NCI-H1092 treated with DMSO at 0.1 percent for 48 hours (cell line): ENCODE measurements at regions not wholly inside any gene's neighbourhood (a gene's known extent, or its start where the extent isn't known, plus 50 kb on each side); places are given as distances from the start of the nearest gene placed in this dataset.
"Not testable (repeated sequence)": the region's sequence is repeated elsewhere in the genome, so short reads cannot be mapped to it uniquely, and the experiment has no call there.

Experiments
- DNase-seq: peaks from one replicate; lab custom pipeline; 2025; lab: John Stamatoyannopoulos, UW

DNA sequence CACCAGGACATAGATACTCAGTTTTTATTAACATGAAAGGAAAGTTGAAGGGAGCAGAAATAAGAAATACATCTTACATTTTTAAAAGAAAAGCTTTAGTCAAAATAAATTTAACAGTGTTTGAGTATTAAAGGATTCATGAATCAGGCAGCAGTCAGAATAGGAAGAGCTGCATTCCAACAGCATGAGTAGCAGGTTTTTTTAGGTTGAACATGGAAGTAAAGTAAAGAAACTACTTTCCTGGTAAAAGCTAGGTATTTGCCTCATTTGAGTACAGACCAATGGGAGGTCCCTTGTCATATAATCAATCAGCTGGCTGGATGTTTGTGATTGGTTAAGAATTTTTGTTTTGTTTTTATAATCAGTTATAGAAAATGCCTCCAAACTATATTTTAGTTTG lies 645.9 kb upstream of the INTU start:
- DNase-seq: no peak

DNA sequence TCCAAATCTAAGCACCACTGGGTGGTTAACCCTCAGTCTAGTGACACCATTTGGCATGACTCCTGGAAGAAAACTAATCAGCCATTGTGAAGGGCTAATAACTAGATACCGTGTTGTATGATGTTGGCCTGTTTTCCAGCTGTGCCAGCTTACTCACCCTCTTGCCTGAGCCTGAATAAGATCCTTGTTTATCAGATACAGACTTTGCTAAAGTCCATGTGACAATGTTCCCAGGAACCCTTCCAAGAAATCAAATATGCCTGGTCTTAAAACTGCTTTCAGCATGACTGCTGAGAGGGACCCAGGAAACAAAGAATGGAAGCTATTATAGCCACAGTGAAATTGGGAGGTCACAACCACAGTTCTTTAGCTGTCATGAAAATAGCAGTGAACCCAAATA lies 640.8 kb upstream of the INTU start:
- DNase-seq: peak; percentile 15

DNA sequence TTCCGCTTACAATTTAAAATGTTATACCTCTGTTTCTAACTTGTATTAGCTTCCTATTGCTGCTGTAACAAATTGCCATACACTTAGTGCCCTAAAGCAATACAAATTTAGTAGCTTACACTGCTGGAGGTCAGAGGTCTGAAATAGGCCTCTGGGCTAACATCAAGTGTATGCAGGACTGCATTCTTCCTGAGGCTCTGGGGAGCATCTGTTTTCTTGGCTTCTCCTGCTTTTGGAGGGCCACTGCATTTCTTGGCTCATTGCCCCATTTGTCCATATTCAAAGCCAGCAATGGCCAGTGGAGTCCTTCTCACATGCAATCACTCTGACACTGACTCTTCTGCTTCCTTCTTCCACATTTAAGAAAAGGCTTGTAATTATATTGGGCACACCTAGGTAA lies 639.8 kb upstream of the INTU start:
- DNase-seq: no peak

DNA sequence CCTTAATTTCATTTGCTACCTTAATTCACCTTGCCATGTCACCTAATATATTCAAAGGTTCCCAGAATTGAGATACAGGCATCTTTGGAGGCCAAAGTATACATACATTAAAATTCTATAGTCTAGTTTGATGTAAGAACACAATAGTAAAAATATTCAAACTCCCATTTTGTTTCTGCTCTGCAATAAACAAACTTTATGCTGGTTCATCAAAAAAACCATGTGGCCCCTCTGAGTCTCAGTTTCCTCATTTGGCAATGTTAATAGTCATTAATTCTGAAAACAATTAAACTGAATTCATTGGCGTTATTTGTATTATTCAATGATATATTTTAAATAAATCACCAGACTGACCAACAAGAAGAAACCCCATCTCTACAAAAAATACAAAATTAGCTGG lies 639.4 kb upstream of the INTU start:
- no peak for DNase-seq

DNA sequence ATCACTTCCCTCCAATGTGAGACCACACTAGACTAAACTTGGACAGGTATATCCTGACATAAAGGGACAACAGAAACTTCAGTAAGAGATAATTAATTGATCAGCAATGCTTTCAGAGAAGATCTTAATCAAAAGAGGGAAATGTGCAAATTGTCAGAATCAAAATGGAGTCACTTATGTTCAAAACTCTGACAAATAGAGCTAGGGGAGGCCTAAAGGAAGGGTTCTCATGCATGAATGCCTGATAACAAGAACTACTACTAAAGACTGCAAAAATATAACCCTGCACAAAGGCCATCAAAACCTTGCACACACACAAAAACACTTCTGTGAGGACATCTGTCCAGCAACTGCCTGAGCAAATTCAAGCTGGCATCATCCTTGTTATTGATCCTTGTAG lies 637.5 kb upstream of the INTU start:
- DNase-seq: no peak

DNA sequence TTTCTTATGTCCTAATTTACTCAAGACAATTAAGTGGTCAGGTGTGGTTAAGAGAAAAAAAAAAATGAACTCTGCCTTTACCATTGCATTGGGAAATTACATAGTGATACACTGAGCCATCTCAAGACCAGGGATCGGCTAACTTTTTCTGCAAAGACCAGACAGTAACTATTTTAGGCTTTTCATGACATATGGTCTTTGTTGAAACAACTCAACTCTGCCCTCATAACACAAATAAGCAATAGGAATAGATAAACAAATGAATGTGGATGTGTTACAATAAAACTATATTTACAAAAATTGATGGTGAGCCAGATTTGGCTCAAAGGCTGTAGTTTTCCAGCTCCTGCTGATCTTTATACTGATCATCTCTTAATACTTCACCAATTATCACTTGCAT lies 632.6 kb upstream of the INTU start:
- no peak for DNase-seq

DNA sequence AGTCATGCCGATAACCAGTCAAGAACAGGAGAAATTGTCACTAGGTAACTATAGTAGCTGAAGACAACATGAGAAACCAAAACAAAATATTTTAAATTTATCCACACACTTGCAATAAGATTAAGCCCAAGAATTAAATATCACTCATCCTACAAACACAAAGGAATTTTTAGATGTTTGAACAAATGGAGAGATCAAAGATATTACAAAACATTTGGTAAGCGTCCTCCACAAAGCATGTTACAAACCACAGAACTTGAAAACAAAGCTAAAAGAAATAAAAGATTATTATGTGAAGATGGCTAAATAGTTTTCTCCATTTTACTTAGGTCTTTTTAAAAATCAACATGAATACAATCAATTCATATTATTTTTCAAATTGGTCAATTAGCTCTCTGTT lies 631.9 kb upstream of the INTU start:
- no peak for DNase-seq

DNA sequence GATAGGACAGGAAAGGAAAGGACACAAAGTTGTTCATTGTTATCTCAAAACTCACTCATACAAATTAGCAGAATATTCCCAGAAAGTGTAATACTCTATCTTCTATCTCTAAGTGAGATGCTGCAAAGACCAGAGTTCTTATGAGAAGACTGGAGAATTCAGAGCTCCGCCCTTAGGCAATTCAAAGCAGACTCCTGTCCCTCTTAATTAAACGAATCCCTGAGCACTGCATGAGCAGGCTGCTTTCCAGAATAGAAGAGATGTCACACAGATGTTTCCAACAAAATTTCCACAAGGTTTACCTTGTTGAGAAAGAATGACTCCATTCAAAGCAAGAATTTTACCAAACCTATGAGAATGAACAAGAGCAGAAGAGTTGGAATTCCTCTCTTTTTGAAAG lies 630.8 kb upstream of the INTU start:
- no peak for DNase-seq

DNA sequence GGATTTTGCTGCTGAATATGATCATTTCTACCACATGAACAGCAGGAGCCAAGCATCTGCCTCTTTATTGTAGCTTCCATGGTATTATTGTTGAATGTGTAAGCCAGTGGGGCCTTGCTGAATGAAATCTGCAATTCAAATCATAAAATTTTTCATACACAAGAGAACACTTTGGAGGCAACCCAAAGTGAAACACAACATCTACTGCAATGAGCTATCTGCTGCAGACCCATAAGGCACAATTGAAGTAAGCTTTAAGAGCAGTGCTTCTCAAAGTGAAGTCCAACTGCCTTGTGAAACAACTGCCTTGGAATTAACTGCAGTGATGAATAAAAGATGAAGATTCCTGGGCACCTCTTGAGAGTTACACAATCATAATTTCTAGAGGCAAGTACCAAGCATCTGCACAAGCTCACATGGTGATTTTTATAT lies 626.3 kb upstream of the INTU start:
- DNase-seq: no peak

DNA sequence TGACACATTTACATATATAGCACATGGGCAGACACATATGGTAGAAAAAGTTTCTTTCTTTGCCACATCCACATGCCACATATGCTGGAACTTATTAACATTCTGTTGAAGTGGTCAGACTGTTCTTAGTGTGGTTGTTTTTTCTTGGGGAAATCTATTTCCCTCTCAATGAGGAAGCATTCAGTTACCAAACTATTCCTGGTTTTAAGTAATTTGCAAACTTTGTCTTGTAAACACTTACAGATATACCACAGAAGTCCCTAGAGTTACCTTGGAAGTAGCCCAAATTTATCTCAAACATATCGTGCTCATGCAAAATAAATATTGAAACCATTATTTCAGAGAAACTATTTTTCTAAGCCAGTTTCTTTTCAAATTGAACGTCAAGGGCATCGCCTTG lies 625.5 kb upstream of the INTU start:
- no peak for DNase-seq

DNA sequence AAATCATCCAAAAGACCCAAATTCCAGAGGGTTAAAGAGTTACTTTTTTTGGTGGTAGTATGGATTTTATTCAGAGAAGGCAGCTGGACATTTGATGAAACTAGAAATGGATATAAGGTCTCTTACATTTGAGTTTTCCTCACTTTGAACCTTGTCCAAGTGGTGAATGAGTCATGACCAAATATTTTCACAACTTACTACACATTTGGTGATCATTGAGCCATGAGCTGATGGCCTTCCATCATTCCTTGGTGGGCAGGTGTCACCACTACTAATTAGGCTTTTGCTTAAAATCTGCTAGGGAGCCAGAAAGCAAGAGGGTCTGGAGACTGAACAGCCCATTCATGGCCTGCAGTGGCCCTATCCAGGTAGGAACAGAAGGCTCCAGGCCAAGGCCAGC lies 620.2 kb upstream of the INTU start:
- peak; percentile 24 for DNase-seq

DNA sequence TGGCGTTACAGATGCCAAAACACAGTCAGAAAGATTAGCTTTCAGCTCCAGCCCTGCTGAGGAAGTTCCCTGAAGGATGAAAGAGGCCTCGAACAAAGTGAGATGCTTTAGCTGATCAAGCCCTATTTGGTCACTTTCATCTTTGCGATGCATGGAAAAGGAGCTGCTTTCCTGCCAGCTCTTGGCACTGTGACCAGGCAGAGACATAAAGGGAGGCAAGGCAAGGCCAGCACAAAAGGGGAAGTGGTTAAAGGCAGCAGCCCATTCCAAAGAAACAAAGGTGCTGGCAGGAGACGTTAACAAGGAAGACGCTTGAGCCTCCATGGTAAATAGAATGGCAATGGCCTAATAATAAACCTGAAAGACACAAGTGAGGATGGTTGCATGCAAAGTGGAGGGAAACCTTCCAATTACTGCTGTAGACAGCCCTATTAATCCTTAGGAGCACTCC lies 617.1 kb upstream of the INTU start:
- DNase-seq: peak; percentile 91

DNA sequence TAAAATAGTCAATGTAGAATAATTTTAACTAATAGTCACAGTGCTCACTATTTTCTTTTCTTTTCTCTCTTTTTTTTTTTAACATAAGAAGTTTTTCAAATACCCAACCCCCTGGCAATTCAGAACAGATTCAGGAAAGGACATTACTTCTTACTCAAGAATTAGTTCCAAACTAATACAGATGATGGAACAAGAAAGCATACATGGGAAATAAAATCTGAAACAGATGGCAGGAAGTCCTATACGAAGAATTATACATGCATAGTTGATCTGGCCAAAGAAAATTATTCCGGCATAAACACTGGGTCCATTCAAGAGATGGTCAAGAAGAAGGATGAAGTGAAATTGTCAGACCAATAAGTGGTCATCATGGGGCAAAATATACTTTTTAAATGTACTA lies 614.4 kb upstream of the INTU start:
- no peak for DNase-seq

DNA sequence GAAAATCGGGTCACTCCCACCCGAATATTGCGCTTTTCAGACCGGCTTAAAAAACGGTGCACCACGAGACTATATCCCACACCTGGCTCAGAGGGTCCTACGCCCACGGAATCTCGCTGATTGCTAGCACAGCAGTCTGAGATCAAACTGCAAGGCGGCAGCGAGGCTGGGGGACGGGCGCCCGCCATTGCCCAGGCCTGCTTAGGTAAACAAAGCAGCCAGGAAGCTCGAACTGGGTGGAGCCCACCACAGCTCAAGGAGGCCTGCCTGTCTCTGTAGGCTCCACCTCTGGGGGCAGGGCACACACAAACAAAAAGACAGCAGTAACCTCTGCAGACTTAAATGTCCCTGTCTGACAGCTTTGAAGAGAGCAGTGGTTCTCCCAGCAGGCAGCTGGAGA lies 611.9 kb upstream of the INTU start:
- DNase-seq: not testable (repeated sequence)

DNA sequence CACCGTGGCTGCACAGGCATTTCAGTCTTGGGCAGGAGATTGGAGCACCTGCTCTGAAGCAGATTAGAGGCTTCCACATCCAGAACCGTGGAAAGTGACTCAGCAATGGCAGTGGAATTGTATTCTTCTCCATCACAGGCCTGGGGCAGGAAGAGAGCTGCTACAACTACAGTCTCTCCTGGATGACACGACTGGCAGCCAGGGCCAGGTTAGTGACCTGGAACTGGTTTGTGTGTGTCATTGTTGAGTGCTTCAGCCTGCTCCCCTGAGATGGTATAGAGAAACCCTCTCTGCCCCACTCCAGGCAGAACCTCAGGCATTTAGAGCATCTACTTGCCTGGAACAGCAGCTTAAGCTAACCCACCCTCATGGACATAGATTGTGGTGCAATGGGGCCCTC lies 596.5 kb upstream of the INTU start:
- no peak for DNase-seq

DNA sequence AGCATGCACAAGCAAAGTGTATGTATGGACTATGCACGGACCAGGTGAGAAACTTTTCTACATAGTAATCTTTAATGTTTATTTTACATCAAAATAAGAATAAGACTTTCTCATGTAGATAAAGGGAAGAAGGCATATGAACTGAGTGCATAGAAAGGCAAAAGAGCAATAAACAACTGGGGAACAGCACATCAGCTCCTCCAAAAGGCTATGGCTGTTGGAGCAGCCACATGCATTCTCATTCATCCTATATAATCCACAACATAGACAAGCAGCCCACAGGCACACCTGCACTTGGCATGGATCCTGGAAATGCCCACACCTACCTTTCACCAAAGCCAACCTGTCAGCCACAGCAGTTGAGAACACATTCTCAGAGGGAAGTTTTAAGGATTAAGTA lies 586.9 kb upstream of the INTU start:
- DNase-seq: no peak

DNA sequence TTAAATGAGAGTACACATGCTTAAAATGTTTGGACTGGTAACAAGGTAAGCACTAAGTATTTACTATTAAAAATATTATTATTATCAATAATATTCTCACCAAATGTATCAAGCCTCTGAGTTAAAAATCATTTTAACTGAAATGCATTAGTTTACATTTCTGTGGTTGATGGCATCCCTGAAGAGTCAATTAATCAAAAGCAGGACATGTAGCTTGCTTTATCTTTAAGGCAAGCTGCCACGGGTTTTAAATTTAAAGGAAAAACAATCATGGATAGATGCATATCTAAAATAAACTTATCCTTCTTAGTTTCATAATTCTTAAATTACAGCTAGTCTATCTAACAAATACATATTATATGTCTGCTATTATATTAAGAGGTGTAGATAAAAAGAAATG lies 584.8 kb upstream of the INTU start:
- DNase-seq: no peak

DNA sequence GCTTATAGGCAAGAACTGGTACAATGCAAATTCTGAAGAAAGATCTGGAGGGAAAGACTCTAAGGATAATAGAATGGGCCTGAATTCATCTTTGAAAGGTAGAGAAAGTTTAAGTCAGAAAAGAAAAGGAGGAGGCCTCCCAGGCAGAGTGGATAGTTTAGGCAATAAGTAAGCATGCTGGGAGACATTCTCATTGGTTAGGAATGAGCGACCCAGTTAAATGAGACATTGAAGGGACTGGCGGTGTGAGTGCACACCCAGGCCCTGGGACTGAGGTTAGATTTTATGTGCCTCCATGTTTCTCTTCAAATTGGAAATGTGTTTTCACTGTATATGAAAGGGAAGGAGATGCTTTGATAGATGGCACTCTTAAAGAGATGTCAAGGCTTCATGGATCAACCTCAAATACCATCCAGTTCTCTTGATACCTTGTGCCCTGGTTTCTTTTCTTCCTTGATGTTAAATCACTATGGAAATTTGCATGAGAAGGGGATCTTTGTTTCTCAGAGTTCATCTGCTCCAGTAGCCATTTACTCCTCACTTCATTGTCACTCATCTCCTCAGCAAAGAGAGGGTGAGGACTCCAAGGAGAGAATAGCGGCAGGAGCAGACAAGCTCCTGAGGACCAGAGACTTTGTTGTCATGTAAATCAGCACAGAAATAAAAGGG lies 584.2 kb upstream of the INTU start:
- DNase-seq: no peak

DNA sequence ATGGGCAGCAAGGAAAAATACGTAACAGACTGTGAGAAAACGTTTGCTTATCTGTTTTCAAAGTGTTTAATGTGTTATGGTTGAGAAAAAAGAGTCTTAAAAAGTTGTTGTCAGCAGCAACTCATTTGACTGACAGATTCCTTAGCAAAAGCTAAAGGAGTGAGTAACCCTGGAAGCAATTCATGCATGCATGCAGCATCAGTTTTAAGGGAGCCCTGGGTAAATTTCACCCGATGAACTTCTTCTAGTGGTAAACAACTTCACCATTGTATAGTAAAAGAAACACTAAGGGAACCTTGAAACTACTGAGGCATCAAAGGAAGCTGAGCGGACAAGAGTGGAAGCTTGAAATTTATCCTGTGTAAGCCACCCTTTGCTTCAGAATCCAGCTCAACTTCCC lies 583.2 kb upstream of the INTU start:
- no peak for DNase-seq

DNA sequence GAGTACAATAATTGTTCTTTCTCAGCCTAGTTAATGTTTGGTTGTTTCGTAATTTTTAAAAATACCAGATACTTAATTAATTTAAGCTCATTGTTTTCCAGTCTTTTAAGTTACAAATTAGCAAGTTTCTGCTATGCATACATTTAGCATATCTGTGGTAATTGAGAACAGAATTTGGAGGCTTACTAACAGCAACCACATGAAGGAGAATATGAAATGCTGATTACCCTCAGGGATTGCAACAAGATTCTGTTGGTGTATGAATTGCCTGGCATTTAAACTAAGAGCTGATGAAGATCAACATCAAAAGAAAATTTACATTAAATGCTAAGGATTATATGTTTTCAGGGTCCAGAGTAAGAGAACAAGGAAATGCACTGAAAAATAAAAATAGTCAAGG lies 580.0 kb upstream of the INTU start:
- DNase-seq: no peak

DNA sequence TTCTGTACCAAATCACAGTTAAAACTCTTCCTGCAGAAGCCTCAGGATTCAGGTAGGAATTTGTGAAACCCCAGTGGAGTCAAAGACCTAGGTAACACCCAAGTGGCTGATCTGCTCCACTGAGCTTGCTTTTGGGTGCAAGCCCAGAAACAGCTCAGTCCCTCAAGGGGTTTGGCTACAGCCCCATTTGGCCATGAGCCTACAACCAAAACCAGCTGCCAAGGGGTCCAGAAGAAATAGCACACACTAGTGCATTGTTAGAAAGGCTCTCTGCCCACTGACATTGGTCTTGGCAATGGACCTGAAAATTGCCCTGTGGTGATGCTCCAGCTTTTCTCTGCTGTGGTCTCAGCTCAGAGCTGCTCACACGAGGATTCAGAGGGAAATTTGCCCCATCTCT lies 577.4 kb upstream of the INTU start:
- peak; percentile 96 for DNase-seq

DNA sequence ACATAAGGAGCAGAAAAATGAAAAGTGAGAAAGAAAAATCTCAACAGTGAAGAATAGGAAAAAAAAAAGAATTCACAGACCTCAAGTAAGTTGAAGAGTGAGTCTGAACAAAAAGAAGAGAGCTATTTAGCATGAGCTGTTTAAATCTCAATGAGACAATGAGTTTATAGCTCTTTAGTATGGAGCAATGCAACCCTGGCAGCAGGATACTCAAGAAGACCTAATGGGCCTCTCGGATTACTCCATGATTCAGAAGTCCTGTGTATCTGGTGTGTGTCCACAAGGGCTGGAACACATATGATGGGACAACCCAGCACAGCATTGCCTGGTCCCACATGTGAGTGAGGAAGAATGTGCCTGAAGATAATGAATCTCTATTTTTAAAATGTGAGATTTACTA lies 563.1 kb upstream of the INTU start:
- no peak for DNase-seq

DNA sequence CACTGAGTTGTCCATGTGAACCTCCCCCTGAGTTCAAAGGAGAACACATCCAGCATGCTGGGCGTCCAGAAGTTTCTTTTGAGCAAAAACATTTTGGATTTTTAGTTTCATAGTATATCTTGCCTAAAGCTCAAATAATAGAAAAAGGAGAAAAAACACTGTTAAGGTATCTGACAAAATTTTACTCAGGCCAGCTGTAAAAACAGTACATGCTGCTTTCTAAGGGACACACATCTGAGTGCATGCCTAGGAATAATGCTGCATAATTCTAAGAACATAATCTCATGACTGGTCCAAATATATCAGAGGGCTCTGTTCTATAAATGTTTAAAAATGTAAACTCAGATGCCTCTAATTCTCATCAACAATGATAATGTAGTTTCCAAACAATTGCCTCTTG lies 561.3 kb upstream of the INTU start:
- DNase-seq: no peak

DNA sequence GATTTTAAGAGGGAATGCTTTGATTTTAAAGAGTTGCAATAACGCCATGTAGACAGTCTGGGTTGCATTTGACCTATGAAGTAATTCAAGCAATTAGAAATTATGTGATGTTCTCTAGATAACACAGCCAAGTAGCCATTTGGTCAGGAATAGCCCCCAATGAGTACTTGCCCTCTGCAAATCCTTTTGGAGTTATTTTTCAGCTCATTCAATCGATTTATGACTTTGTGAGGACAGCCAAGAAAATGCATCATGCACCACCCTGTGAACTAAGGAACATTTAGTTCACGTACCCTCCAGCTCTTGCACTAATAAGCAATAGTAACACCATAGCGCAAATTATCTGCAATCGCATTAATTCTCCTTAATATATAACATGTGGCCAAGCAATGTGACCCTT lies 552.6 kb upstream of the INTU start:
- DNase-seq: no peak

DNA sequence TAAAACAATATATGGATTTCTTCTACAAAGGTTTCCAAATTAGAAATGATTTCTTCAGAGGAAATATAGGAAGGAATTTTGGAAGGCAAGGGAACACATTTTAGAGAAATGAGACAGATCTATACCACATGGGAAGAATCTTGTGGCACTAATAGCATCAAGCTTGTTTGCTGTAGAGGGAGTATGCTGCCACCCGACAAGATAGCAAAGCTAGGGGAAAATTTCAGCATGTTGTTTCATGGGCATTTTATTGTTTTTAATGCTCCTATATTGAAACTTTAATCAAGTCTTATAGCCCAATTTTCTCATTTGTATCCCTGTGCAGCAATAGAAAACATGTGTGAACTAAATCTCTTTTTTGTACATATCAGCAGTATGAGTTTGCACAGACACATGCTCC lies 551.7 kb upstream of the INTU start:
- DNase-seq: no peak
